Ovary (tissue), 3 donors: ENCODE measurements at regions not wholly inside any gene's neighbourhood (a gene's known extent, or its start where the extent isn't known, plus 50 kb on each side); places are given as distances from the start of the nearest gene placed in this dataset.

Experiments used
- EP300 ChIP-seq: sonication (generic); formaldehyde crosslinking; IDR thresholded peaks from one replicate; pipeline ENCODE4 v1.6.1; 2017; ENCODE audit warnings: antibody characterized with exemption
- TF ChIP-seq, protein P1 (sequence below), 3 donors: fragments of 450-650 bp in 2 of 3; fragments of 200-600 bp in 1 of 3; IDR thresholded peaks; one replicate each; pipeline versions ENCODE4 v1.5.1 to v1.8.0; 2016 to 2022; ENCODE audit warnings: antibody characterized with exemption in 3 of 3, mild to moderate bottlenecking in 1 of 3
- donor health status: DM: no; HTN: no; CAD: no.

- TF ChIP-seq EP300: no peak
- TF ChIP-seq, protein P1, sequence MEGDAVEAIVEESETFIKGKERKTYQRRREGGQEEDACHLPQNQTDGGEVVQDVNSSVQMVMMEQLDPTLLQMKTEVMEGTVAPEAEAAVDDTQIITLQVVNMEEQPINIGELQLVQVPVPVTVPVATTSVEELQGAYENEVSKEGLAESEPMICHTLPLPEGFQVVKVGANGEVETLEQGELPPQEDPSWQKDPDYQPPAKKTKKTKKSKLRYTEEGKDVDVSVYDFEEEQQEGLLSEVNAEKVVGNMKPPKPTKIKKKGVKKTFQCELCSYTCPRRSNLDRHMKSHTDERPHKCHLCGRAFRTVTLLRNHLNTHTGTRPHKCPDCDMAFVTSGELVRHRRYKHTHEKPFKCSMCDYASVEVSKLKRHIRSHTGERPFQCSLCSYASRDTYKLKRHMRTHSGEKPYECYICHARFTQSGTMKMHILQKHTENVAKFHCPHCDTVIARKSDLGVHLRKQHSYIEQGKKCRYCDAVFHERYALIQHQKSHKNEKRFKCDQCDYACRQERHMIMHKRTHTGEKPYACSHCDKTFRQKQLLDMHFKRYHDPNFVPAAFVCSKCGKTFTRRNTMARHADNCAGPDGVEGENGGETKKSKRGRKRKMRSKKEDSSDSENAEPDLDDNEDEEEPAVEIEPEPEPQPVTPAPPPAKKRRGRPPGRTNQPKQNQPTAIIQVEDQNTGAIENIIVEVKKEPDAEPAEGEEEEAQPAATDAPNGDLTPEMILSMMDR (IDR thresholded peaks at IDR 0.05): no peak
These were observed 308.8 kb downstream of the SNAPC1 start for GRCh38 chr14:62071039-62071438.
